SK-N-SH treated with all-trans-retinoic acid at 6 μM for 48 hours (cell line): ENCODE measurements at regions not wholly inside any gene's neighbourhood (a gene's known extent, or its start where the extent isn't known, plus 50 kb on each side); places are given as distances from the start of the nearest gene placed in this dataset.

ENCODE experiments used
- ATAC-seq: fragments of 200-7000 bp; cut with Tn5 transposase; 3 replicates; pipeline ENCODE4 v1.9.1; 2020; ENCODE audit warnings: mild to moderate bottlenecking, moderate library complexity
- ARNTL ChIP-seq: fragments of 450-650 bp; formaldehyde crosslinking; IDR thresholded peaks from 2 replicates; pipeline ENCODE4 v1.5.0; 2020; ENCODE audit warnings: low read depth, mild to moderate bottlenecking, moderate library complexity, borderline replicate concordance
- ESRRG ChIP-seq: fragments of 250-450 bp; sonication (Bioruptor Pico); IDR thresholded peaks from 2 replicates; pipeline ENCODE4 v1.6.1; 2021; ENCODE audit warnings: mild to moderate bottlenecking
- GLIS3 ChIP-seq: fragments of 250-450 bp; sonication (Bioruptor Pico); IDR thresholded peaks from 2 replicates; pipeline ENCODE4 v1.5.0; 2020; ENCODE audit warnings: mild to moderate bottlenecking, moderate library complexity
- ISL1 ChIP-seq: fragments of 250-450 bp; sonication (Bioruptor Pico); IDR thresholded peaks from 2 replicates; pipeline ENCODE4 v2.1.2; 2022; ENCODE audit warnings: mild to moderate bottlenecking, moderate library complexity
- OSR1 ChIP-seq: fragments of 250-450 bp; sonication (Bioruptor Pico); IDR thresholded peaks from 2 replicates; pipeline ENCODE4 v1.8.0; 2022; ENCODE audit warnings: moderate library complexity, mild to moderate bottlenecking, inconsistent platforms
- RARB ChIP-seq: fragments of 250-450 bp; sonication (Bioruptor Pico); IDR thresholded peaks from 2 replicates; pipeline ENCODE4 v1.8.0; 2021; ENCODE audit warnings: mild to moderate bottlenecking, moderate library complexity
- SNAI2 ChIP-seq: fragments of 250-450 bp; sonication (Bioruptor Pico); IDR thresholded peaks from 2 replicates; pipeline ENCODE4 v1.5.0; 2020; ENCODE audit warnings: mild to moderate bottlenecking, moderate library complexity
- TCF4 ChIP-seq: fragments of 250-450 bp; sonication (Bioruptor Pico); IDR thresholded peaks from 2 replicates; pipeline ENCODE4 v1.8.0; 2021; ENCODE audit warnings: mild to moderate bottlenecking, moderate library complexity, borderline replicate concordance
- ZC3H10 ChIP-seq: fragments of 250-450 bp; sonication (Bioruptor Pico); IDR thresholded peaks from 2 replicates; pipeline ENCODE4 v1.5.1; 2021; ENCODE audit warnings: mild to moderate bottlenecking, moderate library complexity
- ZFP30 ChIP-seq: fragments of 450-650 bp; formaldehyde crosslinking; IDR thresholded peaks from 2 replicates; pipeline ENCODE4 v1.5.0; 2022; ENCODE audit warnings: mild to moderate bottlenecking, moderate library complexity
- ZNF565 ChIP-seq: fragments of 450-650 bp; formaldehyde crosslinking; conservative IDR thresholded peaks from 2 replicates; pipeline ENCODE4 v1.5.0; 2020; ENCODE audit warnings: low read depth, mild to moderate bottlenecking, moderate library complexity
- ZNF70 ChIP-seq: fragments of 450-650 bp; formaldehyde crosslinking; IDR thresholded peaks from 2 replicates; pipeline ENCODE4 v1.5.0; 2020; ENCODE audit warnings: mild to moderate bottlenecking, moderate library complexity
- TF ChIP-seq, protein P1 (sequence below): fragments of 250-450 bp; sonication (Bioruptor Pico); IDR thresholded peaks from 2 replicates; pipeline ENCODE4 v1.8.0; 2021; ENCODE audit warnings: low read depth, mild to moderate bottlenecking, moderate library complexity, borderline replicate concordance
- TF ChIP-seq, protein P2 (sequence below): fragments of 250-450 bp; sonication (Bioruptor Pico); IDR thresholded peaks from 2 replicates; pipeline ENCODE4 v1.5.0; 2020; ENCODE audit warnings: mild to moderate bottlenecking, moderate library complexity

DNA sequence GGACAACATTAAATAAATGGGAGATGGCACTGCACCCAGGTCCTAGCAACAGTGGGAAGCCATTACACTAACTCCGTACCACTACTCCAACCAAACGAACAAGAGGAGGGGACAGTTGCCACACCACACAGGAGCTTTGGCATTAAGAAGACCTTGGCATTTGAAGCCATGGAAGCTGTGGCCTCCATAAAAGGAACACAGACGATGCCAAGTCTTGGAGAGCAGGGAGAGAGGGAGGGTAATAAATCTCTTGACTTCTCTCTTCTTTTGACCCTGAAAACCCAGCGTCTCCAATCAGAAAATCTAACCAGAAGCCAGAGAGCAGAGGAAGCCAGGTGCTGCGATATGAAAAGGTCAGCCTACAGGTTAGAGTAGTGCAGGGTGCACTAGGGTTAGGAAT, 338.8 kb upstream of the TMEM132C start:
- no peak for ATAC-seq
- TF ChIP-seq SNAI2 (CRISPR knock-in tag) (no peak), ZNF565 (no peak)
- TF ChIP-seq, protein P1, sequence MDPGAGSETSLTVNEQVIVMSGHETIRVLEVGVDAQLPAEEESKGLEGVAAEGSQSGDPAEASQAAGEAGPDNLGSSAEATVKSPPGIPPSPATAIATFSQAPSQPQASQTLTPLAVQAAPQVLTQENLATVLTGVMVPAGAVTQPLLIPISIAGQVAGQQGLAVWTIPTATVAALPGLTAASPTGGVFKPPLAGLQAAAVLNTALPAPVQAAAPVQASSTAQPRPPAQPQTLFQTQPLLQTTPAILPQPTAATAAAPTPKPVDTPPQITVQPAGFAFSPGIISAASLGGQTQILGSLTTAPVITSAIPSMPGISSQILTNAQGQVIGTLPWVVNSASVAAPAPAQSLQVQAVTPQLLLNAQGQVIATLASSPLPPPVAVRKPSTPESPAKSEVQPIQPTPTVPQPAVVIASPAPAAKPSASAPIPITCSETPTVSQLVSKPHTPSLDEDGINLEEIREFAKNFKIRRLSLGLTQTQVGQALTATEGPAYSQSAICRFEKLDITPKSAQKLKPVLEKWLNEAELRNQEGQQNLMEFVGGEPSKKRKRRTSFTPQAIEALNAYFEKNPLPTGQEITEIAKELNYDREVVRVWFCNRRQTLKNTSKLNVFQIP (CRISPR knock-in tag) = no peak

DNA sequence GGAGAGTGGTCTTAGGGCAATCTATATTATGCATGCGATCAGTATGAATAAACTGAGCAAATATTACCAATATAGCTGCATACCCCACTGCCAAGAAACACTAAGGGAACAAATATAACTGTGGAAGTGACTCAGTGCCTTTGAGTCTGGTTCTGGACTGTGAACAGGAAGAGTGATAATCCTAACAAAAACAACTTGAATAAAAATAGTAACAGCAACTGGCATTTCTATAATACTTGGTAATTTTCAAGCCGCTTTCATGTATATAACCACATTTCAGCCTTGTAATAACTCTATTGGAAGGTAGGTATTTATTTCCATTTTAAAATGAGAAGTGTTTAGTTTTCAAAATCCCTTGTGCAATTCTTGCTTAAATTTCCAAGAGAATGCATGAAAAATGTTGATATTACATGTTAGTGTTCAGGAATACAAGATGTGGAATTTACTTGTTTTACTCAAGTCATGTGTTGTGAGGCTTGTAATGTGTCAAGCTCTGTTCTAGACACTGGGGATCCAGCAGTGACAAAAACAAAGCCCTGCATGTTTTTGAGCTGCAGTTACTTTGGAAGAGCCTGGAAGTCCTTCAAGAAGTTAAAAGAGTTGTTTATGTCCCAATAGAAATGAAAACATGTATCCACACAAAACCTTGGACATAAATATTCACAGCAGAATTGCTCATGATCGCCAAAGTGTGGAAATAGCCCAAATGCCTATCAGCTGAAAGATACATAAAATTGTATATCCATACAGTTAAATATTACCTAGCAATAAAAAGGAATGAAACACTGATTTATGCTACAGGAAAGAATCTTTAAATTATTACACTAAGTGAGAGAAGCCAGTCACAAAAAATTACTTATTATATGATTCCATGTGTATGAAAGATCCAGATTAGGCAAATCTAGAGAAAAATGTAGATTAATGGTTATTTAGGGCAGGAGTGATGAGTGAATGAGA, 338.1 kb upstream of the TMEM132C start:
- no peak for ATAC-seq
- TF ChIP-seq ISL1 (CRISPR knock-in tag) = peak; percentile 80
- TF ChIP-seq TCF4 (CRISPR knock-in tag) = no peak

DNA sequence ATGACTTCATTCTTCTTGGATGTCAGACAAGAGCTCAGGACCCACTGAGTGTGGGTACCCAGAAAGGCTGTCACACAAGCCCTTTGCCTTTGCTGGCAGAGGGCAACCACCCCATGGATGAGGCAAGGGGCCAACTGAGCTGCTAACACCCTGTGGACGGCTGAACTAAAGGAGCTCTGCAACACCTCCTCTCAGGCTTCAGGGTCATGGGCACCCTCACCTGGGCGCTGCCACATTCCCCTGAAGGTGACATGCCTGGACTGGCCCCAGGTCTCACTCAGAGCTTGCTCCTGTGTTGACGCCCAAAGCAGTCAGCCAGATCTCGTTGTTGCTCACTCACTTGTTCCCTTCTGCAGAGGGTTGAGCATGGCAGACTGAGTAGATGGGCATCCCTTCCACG, 336.8 kb upstream of the TMEM132C start:
- no peak for ATAC-seq
- TF ChIP-seq ESRRG (CRISPR knock-in tag) (no peak), TCF4 (CRISPR knock-in tag) (no peak), ZNF70 (no peak), ZFP30 (CRISPR knock-in tag) (no peak), ARNTL (no peak), ZC3H10 (CRISPR knock-in tag) (no peak)
- TF ChIP-seq, protein P1 (CRISPR knock-in tag) = no peak
- TF ChIP-seq, protein P2, sequence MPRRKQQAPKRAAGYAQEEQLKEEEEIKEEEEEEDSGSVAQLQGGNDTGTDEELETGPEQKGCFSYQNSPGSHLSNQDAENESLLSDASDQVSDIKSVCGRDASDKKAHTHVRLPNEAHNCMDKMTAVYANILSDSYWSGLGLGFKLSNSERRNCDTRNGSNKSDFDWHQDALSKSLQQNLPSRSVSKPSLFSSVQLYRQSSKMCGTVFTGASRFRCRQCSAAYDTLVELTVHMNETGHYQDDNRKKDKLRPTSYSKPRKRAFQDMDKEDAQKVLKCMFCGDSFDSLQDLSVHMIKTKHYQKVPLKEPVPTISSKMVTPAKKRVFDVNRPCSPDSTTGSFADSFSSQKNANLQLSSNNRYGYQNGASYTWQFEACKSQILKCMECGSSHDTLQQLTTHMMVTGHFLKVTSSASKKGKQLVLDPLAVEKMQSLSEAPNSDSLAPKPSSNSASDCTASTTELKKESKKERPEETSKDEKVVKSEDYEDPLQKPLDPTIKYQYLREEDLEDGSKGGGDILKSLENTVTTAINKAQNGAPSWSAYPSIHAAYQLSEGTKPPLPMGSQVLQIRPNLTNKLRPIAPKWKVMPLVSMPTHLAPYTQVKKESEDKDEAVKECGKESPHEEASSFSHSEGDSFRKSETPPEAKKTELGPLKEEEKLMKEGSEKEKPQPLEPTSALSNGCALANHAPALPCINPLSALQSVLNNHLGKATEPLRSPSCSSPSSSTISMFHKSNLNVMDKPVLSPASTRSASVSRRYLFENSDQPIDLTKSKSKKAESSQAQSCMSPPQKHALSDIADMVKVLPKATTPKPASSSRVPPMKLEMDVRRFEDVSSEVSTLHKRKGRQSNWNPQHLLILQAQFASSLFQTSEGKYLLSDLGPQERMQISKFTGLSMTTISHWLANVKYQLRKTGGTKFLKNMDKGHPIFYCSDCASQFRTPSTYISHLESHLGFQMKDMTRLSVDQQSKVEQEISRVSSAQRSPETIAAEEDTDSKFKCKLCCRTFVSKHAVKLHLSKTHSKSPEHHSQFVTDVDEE (CRISPR knock-in tag) = no peak

DNA sequence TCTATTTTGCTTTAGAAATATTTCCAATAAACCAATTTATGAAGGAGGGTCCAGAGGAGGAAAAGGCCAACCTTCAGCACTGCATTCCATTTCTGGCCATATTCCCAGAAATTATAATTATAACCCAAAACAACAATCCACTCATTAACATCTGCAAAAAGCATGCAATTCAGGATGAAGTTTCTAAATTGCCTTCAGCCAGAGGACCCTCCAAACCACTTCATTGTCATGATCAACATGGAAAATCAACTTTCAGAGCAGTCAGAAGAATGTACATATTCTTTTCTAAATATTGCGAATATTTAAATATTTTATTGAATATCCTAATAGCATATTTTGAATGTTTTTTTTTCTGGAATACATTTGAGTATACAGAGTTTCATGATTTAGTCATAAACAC, 332.6 kb upstream of the TMEM132C start:
- TF ChIP-seq ZNF565 (no peak), RARB (CRISPR knock-in tag) (no peak), GLIS3 (CRISPR knock-in tag) (no peak), OSR1 (no peak), ESRRG (CRISPR knock-in tag) (no peak)
- TF ChIP-seq, protein P2 (CRISPR knock-in tag) = no peak
- TF ChIP-seq, protein P1 (CRISPR knock-in tag) = no peak
- ATAC-seq = no peak
